GM19455 (cell line): ENCODE measurements at regions not wholly inside any gene's neighbourhood (a gene's known extent, or its start where the extent isn't known, plus 50 kb on each side); places are given as distances from the start of the nearest gene placed in this dataset.

Source experiments
- ATAC-seq: cut with Tn5 transposase; IDR thresholded peaks from one replicate; pipeline ENCODE4 v1.9.1; 2021; ENCODE audit not compliant: unreplicated experiment

- no peak for ATAC-seq
These were observed 247.5 kb downstream of the SAMD5 start for GRCh38 chr6:147755999-147756398.

- ATAC-seq = no peak
These were observed 248.4 kb downstream of the SAMD5 start for GRCh38 chr6:147756891-147757290.

- no peak for ATAC-seq
These were observed 248.8 kb downstream of the SAMD5 start for GRCh38 chr6:147757291-147757690.

GRCh38 chr6:147758303-147758702 is 249.8 kb downstream of the SAMD5 start:
- no peak for ATAC-seq

GRCh38 chr6:147759093-147759492 is 250.6 kb downstream of the SAMD5 start:
- no peak for ATAC-seq

- no peak for ATAC-seq
These were observed 251.0 kb downstream of the SAMD5 start for GRCh38 chr6:147759536-147759935.

- no peak for ATAC-seq
These were observed 257.1 kb downstream of the SAMD5 start for GRCh38 chr6:147765541-147765940.

- ATAC-seq = no peak
These were observed 260.5 kb downstream of the SAMD5 start for GRCh38 chr6:147768969-147769368.

- no peak for ATAC-seq
These were observed 261.1 kb downstream of the SAMD5 start for GRCh38 chr6:147769496-147770087.

GRCh38 chr6:147770221-147770620 is 261.7 kb downstream of the SAMD5 start:
- ATAC-seq = no peak

- no peak for ATAC-seq
These were observed 264.2 kb downstream of the SAMD5 start for GRCh38 chr6:147772724-147773123.

- ATAC-seq = no peak
These were observed 266.4 kb downstream of the SAMD5 start for GRCh38 chr6:147774856-147775255.

GRCh38 chr6:147776631-147777213 is 268.2 kb downstream of the SAMD5 start:
- no peak for ATAC-seq

- ATAC-seq = no peak
These were observed 271.1 kb downstream of the SAMD5 start for GRCh38 chr6:147779624-147780023.

GRCh38 chr6:147782302-147782701 is 273.8 kb downstream of the SAMD5 start:
- ATAC-seq = no peak

- no peak for ATAC-seq
These were observed 275.9 kb downstream of the SAMD5 start for GRCh38 chr6:147784371-147784770.

- no peak for ATAC-seq
These were observed 278.9 kb downstream of the SAMD5 start for GRCh38 chr6:147787417-147787816.

GRCh38 chr6:147789430-147789947 is 281.0 kb downstream of the SAMD5 start:
- ATAC-seq = no peak

- no peak for ATAC-seq
These were observed 285.6 kb downstream of the SAMD5 start for GRCh38 chr6:147793871-147794643.

- ATAC-seq = no peak
These were observed 294.0 kb downstream of the SAMD5 start for GRCh38 chr6:147802459-147802858.

GRCh38 chr6:147805155-147805554 is 296.7 kb downstream of the SAMD5 start:
- ATAC-seq = no peak

- no peak for ATAC-seq
These were observed 298.2 kb downstream of the SAMD5 start for GRCh38 chr6:147806697-147807096.
